Muscle of arm (tissue), 1 donor: ENCODE measurements at regions not wholly inside any gene's neighbourhood (a gene's known extent, or its start where the extent isn't known, plus 50 kb on each side); places are given as distances from the start of the nearest gene placed in this dataset.
A peak's percentile ranks its signal among the peaks of the same experiment; 100 is the strongest.

Experiments
- DNase-seq: peaks from one replicate; pipeline ENCODE4 v3.0.0-alpha.2; 2013

DNA sequence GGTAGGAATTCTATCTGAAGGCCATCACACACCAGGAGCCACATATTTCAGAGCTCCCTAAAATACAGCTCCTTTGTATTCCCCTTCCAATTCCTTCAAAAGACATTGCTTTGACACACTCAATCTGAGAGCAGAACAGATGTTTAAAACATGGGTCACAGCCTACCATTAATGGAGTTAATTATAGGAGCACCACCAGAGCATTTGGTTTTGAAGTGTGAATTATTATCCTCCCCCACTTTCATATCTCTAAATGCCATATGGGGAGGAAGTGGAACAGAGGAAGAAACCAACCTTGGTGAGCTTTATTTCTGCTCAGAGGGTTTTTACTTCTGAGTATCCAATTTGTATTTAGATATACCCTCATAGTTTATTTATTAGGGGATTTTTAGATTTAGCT lies 50.7 kb upstream of the TNFRSF21 start:
- DNase-seq: no peak

DNA sequence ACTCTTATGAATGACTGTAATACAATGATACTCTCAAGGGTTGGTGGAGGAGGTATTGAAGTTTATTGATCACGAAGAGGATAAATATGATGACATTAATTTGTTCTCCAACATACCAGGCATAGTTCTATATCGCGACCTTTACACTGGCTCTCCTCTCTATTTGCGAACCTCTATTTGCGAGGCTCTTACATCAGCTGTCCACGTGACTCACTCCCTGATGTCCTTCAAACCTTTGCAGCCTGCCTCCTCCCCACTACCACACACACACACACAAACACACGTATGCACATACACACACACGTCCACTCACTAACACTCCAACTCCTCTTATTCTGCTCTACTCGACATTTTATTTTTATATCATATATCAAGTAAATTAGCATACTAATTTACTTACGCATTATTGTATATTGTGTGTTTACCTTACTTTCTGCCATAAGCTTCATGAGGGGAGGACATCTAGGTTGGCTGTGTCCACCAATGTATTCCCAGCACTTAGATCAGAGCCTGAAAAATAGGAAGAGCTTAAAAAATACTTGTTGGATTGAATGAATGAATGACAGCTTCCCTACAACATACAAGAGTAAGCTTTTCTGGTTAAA lies 53.3 kb upstream of the TNFRSF21 start:
- no peak for DNase-seq

DNA sequence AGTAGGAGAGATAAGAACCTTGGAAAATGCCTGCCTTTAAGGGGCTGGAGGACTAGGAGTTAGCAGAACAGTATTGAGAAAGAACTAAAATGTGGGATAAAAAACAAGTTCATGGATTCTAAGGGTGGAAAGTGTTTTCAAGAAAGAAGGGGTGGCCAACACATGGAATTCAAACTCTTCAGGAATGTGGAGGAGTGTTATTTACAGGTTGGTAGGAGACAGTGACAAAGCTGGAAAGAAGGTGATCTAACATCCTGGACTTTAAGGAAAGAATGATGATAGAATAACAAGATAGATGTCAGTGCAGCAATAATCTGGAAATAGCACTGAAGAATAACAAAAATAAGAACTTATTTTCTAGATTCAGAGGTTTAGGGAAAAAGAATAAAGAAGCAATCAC lies 54.0 kb upstream of the TNFRSF21 start:
- DNase-seq: no peak

DNA sequence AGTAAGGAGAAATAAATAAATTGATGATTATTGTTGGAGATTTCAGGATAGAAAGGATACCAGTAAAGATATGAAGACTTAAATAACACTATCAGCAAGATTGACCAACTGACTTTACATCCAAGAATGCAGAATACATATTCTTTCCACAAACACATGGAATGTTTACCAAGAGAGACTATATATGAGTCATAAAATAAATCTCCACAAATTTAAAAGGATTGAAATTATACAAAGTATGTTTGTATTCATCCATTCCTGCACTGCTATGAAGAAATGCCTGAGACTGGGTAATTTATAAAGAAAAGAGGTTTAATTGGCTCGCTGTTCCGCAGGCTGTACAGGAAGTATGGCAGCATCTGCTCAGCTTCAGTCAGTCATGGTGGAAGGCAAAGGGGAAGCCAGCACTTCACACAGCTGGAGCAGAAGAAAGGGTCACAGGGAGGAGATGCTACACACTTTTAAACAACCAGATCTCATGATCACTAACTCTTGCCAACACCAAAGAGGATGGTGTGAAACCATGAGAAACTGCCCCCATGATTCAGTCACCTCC lies 56.7 kb upstream of the TNFRSF21 start:
- DNase-seq: no peak

DNA sequence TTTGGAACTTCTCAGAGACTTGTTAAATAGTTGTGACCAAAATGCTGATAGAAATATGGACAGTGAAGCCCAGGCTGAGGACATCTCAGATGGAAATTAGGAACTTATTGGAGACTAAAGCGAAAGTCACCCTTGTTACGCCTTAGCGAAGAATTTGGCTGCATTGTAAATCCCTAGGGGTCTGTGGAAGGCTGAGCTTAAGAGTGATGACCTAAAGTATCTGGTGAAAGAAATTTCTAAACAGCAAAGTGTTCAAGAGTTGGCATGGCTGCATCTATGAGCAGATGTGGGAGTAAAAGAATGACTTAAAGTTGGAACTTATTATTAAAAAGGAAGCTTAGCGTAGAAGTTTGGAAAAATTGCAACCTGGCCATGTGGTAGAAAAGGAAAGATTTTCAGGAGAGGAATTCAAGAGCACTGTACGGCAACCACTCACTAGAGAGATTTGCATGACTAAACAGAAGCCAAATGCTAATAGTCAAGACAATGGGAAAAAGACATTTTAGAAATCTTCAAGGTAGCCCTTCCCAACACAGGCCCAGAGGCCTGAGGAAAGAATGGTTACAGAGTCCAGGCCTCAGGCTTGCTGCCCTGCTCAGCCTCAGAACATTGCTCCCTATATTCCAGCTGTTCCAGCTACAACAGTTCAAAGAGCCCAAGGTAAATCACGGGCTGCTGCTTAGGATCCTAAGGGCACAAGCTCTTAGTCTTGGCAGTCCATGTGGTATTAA lies 61.6 kb upstream of the TNFRSF21 start:
- DNase-seq: peak; percentile 15

DNA sequence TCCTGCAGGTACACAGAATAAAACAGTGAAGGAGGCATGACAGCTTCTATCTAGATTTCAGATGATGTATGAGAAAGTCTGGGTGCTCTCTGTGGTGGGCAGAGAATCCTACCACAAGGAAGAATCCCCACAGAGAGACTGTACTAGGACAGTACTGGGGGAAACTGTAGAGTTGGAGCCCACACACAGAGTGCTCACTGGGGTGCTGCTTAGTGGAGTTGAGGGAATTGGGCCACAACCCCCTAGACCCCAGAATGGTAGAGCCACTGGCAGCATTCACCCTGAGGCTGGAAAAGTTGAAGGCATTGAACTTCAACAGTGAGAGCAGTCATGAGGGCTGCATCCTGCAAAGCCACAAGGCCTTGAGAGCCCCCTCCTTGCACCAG lies 62.2 kb upstream of the TNFRSF21 start:
- DNase-seq: no peak

- no peak for DNase-seq
Observed at GRCh38 chr6:47372318-47372717, 62.6 kb upstream of the TNFRSF21 start.

- no peak for DNase-seq
Observed at GRCh38 chr6:47375426-47375825, 65.7 kb upstream of the TNFRSF21 start.

GRCh38 chr6:47376930-47377329 lies 67.2 kb upstream of the TNFRSF21 start:
- DNase-seq: no peak

- no peak for DNase-seq
Observed at GRCh38 chr6:47377971-47378370, 68.3 kb upstream of the TNFRSF21 start.

DNA sequence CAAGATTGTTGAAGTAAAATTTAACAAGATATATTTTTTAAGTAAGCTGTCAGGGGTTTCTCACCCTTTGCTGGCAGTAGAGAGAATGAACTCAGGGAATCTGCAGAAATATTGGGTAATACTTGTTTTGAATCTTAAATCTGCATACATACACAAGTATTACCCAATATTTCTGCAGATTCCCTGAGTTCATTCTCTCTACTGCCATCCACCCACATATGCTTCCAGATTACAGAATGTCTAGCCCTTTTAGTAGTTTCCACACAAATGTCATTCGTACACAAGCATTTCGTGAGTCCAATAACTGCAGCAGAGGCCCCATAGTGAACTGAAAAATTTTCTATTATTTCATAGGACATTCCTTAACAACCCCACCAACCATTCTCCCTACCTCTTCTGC lies 69.6 kb upstream of the TNFRSF21 start:
- no peak for DNase-seq

DNA sequence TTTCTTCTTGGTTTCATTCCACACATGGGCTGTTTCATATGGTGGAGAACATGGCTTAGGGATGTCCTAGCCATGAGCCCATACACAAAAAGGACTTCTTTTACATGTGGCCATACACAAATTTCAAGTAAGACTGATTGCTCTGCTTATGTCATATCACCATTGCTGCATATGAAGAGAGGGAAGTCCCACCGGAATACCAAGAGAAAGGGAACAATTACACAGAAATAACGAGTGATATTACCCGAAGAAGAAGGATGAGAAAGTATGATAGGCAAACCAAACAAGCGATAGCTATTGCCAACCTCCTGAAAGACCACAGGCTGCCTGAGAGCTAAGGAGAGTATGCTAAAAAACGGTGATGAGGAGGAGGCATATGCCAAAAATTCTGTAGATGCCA lies 70.5 kb upstream of the TNFRSF21 start:
- no peak for DNase-seq

GRCh38 chr6:47381036-47381435 lies 71.3 kb upstream of the TNFRSF21 start:
- no peak for DNase-seq

GRCh38 chr6:47383360-47383759 lies 73.7 kb upstream of the TNFRSF21 start:
- no peak for DNase-seq

- no peak for DNase-seq
Observed at GRCh38 chr6:47391675-47392074, 82.0 kb upstream of the TNFRSF21 start.

- DNase-seq: no peak
Observed at GRCh38 chr6:47392251-47392650, 82.5 kb upstream of the TNFRSF21 start.

- DNase-seq: no peak
Observed at GRCh38 chr6:47396401-47397069, 81.1 kb upstream of the CD2AP start.

DNA sequence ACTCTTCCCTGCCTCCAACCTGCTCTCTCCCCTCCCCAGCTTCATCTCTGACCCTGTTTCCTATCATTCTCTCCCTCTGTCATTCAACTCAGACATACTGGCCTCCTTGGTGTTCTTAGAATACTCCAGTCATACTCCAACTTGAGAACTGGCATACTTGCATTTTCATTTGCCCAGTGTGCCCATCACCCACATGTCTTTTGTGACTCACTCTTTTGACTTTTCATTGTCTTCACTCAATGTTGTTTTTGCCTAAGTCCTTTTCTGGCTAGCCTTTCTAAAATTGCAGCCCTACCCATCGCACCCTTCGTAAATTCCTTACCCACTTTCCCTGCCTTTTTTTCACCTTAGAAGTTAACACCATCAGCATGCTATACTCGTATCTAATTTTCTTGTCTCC lies 77.0 kb upstream of the CD2AP start:
- DNase-seq: no peak

DNA sequence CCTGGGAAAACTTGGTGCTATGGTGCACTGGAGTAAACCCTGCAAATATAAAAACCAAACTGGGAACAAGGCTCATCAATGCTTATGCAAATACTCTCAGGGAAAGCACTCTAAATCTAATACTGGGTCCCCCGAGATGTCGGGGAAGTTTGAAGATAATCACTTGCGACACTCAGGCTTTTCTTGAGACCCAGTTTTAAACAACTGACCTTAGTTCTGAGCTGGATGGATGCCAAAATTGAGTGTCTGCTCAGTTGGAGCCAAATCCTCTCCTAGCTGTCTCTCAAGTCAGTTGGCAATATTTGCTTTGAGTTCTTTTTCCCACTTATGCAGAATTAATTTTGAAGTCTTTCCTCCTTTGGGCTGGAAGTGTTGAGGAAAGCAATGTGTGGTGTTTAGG lies 75.5 kb upstream of the CD2AP start:
- no peak for DNase-seq

DNA sequence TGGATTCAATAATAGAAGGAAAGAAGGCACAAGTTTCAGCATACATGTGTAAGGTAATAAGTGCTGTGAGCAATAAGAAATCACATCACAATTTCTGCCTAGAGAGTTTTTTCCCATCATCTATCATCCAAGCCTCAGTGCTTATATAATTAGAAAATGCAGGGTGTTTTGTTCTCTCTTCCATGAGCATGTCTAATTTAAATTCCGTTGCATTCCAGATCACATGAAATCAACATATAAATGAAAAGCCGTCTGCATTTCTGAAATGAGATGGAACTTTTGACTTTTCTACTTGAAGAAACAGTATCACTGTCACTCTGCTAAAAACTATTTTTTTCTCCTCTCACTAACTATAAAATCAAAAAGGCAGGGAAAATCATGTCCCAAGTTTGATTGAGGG lies 74.5 kb upstream of the CD2AP start:
- DNase-seq: no peak

DNA sequence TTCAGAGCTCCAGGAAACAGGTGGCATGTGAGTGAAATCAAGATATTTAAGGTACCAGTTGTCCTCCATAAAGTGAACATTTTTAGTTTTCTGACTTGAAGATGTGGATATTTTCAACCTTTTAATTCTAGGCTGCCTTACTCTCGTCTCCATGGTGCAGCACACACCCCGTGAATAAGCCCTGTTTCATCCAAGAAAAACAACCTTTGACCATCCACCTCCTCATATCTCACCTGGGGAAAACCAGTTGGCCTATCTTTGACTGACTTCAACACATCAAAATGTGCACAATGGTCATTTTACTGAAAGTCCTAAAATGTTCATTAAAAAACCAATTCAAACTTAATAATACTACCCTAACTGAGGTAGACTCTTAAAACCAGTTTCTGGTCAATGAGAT lies 73.8 kb upstream of the CD2AP start:
- no peak for DNase-seq

DNA sequence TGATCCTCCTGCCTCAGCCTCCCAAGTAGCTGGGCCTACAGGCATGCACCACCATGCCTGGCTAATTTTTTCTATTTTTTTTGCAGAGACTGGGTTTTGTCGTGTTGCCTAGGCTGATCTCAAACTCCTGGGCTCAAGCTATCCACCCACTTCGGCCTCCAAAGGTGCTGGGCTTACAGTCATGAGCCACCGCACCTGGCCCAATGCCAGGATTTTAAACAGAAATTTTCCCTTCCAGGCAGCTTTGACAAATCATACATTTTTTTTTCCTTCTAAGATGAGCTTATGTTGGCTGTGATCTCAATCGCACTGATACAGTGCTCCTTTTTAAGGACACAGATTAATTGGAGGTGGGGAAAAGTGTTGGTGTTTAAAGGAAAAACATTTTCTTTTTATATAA lies 73.2 kb upstream of the CD2AP start:
- no peak for DNase-seq

DNA sequence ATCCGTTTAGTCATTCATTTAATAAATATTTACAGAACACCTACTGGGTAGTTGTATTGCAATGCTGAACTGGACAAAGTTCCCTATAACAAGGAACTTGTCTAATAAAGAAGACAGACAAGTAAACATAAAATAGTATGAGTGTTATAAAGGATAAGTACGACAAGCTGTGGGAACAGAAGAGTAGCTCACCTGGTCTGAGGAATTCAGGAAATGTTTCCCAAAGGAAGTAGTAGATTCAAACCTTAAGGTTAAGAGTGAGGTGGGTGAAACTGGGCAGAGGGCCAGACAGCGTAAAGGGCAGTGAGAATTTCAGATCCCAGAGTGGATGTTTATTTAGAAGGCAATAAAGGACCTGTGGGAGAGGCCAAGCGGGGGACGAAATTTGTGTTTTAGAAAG lies 72.3 kb upstream of the CD2AP start:
- DNase-seq: no peak
